Left kidney (tissue), 1 donor: ENCODE measurements at regions not wholly inside any gene's neighbourhood (a gene's known extent, or its start where the extent isn't known, plus 50 kb on each side); places are given as distances from the start of the nearest gene placed in this dataset.
"Not testable (repeated sequence)": the region's sequence is repeated elsewhere in the genome, so short reads cannot be mapped to it uniquely, and the experiment has no call there.

Experiments used
- DNase-seq: peaks from one replicate; pipeline ENCODE4 v3.0.0-alpha.2; 2013

GRCh38 chr11:109939166-109939810, 153.9 kb upstream of the ZC3H12C start:
- DNase-seq: peak; percentile 70

GRCh38 chr11:109940816-109941215, 152.4 kb upstream of the ZC3H12C start:
- DNase-seq: no peak

- no peak for DNase-seq
Measured at GRCh38 chr11:109945626-109946321, 147.4 kb upstream of the ZC3H12C start.

- DNase-seq: peak; percentile 87
Measured at GRCh38 chr11:109946322-109946846, 146.8 kb upstream of the ZC3H12C start.

- no peak for DNase-seq
Measured at GRCh38 chr11:109954534-109954933, 138.7 kb upstream of the ZC3H12C start.

- DNase-seq: no peak
Measured at GRCh38 chr11:109956124-109956793, 136.9 kb upstream of the ZC3H12C start.

- DNase-seq: no peak
Measured at GRCh38 chr11:109957000-109957399, 136.2 kb upstream of the ZC3H12C start.

- no peak for DNase-seq
Measured at GRCh38 chr11:109957601-109958000, 135.6 kb upstream of the ZC3H12C start.

- no peak for DNase-seq
Measured at GRCh38 chr11:109958131-109958820, 134.9 kb upstream of the ZC3H12C start.

GRCh38 chr11:109958821-109959166, 134.4 kb upstream of the ZC3H12C start:
- no peak for DNase-seq

- no peak for DNase-seq
Measured at GRCh38 chr11:109960831-109961230, 132.4 kb upstream of the ZC3H12C start.

GRCh38 chr11:109961261-109961660, 131.9 kb upstream of the ZC3H12C start:
- DNase-seq: no peak

- DNase-seq: no peak
Measured at GRCh38 chr11:109963101-109963500, 130.1 kb upstream of the ZC3H12C start.

GRCh38 chr11:109964487-109964886, 128.7 kb upstream of the ZC3H12C start:
- no peak for DNase-seq

- DNase-seq: not testable (repeated sequence)
Measured at GRCh38 chr11:109965445-109965844, 127.7 kb upstream of the ZC3H12C start.

GRCh38 chr11:109965926-109966325, 127.3 kb upstream of the ZC3H12C start:
- DNase-seq: not testable (repeated sequence)

- not testable (repeated sequence) for DNase-seq
Measured at GRCh38 chr11:109967136-109967535, 126.1 kb upstream of the ZC3H12C start.

GRCh38 chr11:109968299-109968698, 124.9 kb upstream of the ZC3H12C start:
- no peak for DNase-seq

- DNase-seq: no peak
Measured at GRCh38 chr11:109968781-109969180, 124.4 kb upstream of the ZC3H12C start.

- no peak for DNase-seq
Measured at GRCh38 chr11:109970516-109971183, 122.5 kb upstream of the ZC3H12C start.

GRCh38 chr11:109971184-109971523, 122.0 kb upstream of the ZC3H12C start:
- DNase-seq: no peak

- no peak for DNase-seq
Measured at GRCh38 chr11:109972181-109972715, 120.9 kb upstream of the ZC3H12C start.
